ENCODE measurements at regions not wholly inside any gene's neighbourhood (a gene's known extent, or its start where the extent isn't known, plus 50 kb on each side); places are given as distances from the start of the nearest gene placed in this dataset.
"Not testable (repeated sequence)": the region's sequence is repeated elsewhere in the genome, so short reads cannot be mapped to it uniquely, and the experiment has no call there.

DNA sequence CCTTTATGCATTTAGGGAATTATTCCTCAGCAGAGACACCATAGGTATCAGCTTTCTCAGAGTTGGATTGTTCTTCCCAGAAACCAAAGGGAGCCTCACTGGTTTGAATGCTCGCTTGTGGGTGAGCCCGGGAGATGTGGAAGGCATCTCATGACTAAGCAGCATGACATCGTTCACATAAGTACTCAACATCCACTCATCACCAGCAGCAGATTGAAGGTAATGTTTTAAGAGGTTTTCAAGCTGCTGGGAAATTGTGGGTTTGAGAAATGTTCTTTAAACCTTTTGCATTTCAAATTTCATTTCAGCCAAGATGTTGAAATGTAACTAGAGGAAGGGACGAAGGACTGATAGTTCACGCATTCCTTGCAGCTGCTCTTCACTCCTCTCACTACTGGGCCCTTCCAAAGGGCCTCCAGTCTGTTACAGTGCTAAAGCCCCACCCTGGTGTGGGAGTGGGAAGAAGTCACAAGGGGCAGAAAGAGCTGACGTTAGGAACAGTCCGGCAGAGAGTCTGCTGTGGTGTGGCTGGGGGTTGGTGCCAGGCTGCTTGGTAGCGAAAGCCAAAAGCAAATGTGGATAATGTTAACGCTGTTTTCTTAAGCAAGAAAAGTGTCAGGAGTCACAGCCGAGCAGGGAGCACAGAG lies 324.5 kb upstream of the EPHA4 start:
- DNase-seq (ENCODE audit: low read depth, low spot score) = no peak
- in situ Hi-C loops (cut with HindIII; ENCODE audit: low pct_unique_long_range_greater_than_20kb, low sequenced_read_pairs) = no loop called here

DNA sequence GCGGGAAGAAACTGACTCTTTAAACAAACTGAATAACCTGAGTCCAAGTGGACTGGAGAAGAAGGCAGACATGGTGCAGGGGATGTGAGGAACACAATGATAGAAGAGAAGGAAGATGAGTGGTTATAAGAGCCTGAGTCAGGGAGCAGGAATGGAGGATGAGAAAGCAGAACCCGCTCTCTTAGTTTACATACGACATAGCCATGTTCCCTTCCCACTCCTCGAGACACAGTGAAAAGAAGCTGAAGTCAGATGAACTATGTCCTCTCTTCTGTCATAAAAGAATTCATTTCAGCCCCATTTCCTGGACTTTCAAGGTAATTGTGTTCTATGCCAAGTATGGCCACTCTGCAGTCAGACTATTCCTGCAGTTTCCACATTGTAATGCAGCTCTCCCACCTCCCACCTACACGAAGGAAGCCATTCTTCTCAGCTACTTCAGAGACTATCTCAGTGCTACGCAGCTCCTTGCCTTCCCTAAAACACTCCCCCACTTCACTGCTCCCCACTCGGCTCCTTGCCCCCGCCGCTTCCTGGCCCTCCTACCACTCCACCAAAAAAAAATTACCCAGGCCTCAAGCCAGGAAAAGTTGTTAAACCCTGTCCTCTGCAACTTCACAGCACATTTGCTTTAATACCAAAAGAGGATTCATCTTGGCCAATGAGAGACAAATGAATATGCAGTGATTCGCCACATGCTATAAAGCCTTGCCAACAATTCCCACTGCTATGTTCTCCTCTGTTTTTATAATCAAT lies 323.4 kb upstream of the EPHA4 start:
- in situ Hi-C loops (cut with HindIII; ENCODE audit: low pct_unique_long_range_greater_than_20kb, low sequenced_read_pairs) = no loop called here
- DNase-seq (ENCODE audit: low read depth, low spot score) = no peak

DNA sequence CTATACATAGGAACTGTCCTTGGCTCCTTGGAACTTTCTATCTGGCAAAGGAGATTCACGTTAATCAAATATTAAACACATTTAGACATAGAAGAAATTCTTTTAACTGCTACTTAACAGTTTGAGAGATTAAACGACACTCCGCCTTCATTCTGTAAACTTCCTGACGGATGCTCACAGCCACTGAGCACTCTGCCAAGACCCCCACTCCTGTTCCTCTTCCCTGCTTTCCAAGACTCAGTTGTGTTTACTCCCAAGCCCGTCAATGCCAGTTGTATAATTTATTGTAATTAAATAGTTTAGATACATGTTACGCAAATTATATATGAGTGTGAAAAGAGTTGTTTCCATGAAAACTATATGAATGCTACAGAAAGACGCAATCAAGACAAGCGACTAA lies 321.4 kb upstream of the EPHA4 start:
- no peak for DNase-seq (ENCODE audit: low read depth, low spot score)
- in situ Hi-C loops (cut with HindIII; ENCODE audit: low pct_unique_long_range_greater_than_20kb, low sequenced_read_pairs) = no loop called here

GRCh38 chr2:221892006-221892405 lies 319.9 kb upstream of the EPHA4 start:
- in situ Hi-C loops (cut with HindIII; ENCODE audit: low pct_unique_long_range_greater_than_20kb, low sequenced_read_pairs) = not testable (repeated sequence)

DNA sequence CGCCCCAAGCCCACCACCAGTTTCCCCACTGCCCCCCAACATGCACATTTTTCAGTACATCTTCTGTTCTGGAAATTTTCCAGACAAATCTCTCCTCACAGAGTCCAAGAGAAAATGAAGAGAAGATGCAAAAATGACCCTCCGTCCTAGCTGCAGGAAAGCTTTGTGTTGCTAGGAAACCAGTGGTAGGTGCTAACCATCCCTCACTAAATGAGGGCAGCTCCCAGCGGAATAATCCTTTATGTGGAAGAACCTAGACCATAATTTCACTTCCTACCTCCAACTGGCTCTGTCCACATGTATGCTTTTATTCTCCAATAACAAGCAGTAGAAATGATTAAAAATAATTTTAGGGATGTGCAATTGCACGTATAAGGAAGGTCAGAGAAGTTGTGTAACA lies 311.9 kb upstream of the EPHA4 start:
- DNase-seq (ENCODE audit: low read depth, low spot score) = no peak
- in situ Hi-C loops (cut with HindIII; ENCODE audit: low pct_unique_long_range_greater_than_20kb, low sequenced_read_pairs) = no loop called here

More at GRCh38 chr2:221892006-221892405, 319.9 kb upstream of the EPHA4 start:
- DNase-seq (ENCODE audit: low read depth, low spot score) = not testable (repeated sequence)

GRCh38 chr2:221876016-221876415 lies 303.9 kb upstream of the EPHA4 start:
- in situ Hi-C loops (cut with HindIII; ENCODE audit: low pct_unique_long_range_greater_than_20kb, low sequenced_read_pairs) = no loop called here
- DNase-seq (ENCODE audit: low read depth, low spot score) = no peak

DNA sequence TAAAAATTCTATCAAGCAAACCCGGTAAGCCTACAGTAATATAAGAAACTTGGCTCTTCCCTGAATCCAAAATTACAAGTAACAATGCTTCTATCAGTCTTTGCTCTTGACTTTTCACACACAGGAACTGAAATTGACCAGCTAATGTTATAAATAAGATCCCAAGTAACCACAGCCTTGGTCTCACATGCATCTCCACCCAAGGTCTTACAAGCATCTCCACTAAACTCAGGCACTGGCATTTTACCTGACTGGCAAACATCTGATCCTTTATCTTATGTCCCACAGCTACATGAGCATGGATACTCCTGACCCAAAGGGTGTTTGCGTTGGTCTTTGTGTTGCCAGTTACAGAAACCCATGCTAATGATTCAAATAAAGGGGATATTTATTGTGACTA lies 302.3 kb upstream of the EPHA4 start:
- in situ Hi-C loops (cut with HindIII; ENCODE audit: low pct_unique_long_range_greater_than_20kb, low sequenced_read_pairs) = no loop called here
- DNase-seq (ENCODE audit: low read depth, low spot score) = no peak

DNA sequence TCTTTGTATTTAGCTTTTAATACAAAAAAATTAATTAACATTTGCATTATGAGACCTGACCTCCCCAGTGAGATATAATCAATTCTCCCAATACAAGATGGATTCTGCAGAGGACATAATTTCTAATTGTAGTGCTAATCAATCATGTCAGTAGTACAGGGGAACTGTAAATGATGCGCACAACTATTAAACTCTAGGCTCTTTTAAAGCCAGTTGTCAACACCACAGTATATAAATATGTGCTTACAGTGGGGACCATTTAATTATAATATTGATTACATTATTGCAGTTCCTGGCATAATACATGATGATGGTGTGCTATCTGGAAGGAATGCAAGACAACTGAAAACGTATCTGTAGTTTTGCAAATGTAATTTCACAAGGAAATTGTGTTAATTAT lies 285.6 kb upstream of the EPHA4 start:
- in situ Hi-C loops (cut with HindIII; ENCODE audit: low pct_unique_long_range_greater_than_20kb, low sequenced_read_pairs) = no loop called here
- no peak for DNase-seq (ENCODE audit: low read depth, low spot score)

DNA sequence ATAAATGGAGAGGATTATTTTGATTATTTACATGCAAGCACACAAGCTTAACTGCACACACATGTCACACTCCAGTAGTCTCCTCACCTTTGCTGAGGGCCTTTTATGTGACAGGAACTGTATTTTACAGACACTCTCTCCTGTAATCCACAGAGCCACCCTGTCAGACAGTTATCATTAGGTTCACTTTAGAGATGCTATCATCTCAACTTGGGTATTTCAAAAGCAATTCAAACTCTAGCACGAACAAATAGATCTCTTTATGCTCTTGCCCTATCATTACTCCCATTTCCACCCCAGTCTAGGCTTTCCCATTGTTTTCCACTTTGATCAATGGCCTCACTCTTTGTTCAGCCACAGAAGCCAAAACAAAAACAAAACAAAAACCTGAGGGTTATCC lies 281.2 kb upstream of the EPHA4 start:
- no peak for DNase-seq (ENCODE audit: low read depth, low spot score)
- in situ Hi-C loops (cut with HindIII; ENCODE audit: low pct_unique_long_range_greater_than_20kb, low sequenced_read_pairs) = no loop called here

DNA sequence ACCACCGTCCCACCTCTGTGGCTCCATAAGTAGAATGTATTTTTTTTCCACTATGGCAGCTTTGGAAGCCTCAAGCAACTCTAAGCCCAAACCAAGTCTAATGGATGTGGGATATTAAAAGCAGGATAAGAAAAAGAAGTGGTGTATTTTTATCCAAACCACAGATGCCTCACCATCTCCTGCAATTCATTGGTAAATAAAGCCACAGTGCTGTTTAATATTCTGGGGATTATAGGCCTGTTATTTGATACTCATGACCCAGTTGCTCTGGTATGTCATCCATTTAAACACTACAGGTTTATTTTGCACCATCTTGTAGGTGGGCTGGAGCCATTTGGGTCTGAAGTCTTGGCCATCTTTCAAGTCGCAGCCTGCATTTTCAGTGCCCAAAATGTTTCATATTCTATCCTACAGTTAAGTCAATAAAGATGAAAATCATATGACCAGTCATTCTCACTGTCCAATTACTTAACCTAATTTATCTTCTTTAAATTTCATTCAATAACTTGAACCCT lies 279.5 kb upstream of the EPHA4 start:
- DNase-seq (ENCODE audit: low read depth, low spot score) = no peak
- in situ Hi-C loops (cut with HindIII; ENCODE audit: low pct_unique_long_range_greater_than_20kb, low sequenced_read_pairs) = no loop called here

- in situ Hi-C loops (cut with HindIII; ENCODE audit: low pct_unique_long_range_greater_than_20kb, low sequenced_read_pairs) = no loop called here
- DNase-seq (ENCODE audit: low read depth, low spot score) = no peak
These were observed 278.0 kb upstream of the EPHA4 start for GRCh38 chr2:221850076-221850475.

DNA sequence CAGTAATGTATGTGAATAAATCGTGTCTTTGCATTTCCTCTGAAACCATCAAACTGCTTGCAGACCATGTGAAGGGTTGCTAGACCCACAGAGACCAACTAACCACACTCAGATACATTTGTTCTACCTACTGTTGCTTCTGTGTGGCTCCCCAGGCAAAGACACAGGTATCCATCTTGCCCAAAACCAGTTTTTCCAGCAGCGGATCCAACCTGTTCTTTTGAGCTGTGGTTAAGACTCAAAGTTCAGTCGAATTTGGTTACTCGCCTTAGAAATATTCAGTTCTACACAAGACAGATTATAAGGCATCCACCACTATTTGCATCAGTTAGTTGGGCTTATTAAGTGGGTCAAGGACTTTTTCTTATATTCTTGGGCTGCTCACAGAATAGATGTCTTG lies 276.2 kb upstream of the EPHA4 start:
- DNase-seq (ENCODE audit: low read depth, low spot score) = no peak
- in situ Hi-C loops (cut with HindIII; ENCODE audit: low pct_unique_long_range_greater_than_20kb, low sequenced_read_pairs) = no loop called here

DNA sequence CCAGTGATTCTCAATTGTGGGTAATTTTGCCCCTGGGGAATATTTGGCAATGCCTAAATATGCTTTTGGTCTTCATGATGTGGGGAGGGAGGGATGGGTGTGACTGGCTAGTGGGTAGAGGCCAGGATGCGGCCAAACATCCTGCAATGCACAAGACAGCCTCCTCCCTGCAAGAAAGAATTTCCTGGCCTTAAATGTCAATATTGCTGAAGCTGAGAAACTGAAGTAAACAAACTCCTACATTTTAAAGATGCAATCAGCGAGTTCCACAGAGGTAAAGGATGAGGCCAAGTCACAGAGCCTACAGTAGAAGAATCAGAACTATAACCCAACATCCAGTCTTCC lies 272.9 kb upstream of the EPHA4 start:
- no peak for DNase-seq (ENCODE audit: low read depth, low spot score)
- in situ Hi-C loops (cut with HindIII; ENCODE audit: low pct_unique_long_range_greater_than_20kb, low sequenced_read_pairs) = no loop called here

DNA sequence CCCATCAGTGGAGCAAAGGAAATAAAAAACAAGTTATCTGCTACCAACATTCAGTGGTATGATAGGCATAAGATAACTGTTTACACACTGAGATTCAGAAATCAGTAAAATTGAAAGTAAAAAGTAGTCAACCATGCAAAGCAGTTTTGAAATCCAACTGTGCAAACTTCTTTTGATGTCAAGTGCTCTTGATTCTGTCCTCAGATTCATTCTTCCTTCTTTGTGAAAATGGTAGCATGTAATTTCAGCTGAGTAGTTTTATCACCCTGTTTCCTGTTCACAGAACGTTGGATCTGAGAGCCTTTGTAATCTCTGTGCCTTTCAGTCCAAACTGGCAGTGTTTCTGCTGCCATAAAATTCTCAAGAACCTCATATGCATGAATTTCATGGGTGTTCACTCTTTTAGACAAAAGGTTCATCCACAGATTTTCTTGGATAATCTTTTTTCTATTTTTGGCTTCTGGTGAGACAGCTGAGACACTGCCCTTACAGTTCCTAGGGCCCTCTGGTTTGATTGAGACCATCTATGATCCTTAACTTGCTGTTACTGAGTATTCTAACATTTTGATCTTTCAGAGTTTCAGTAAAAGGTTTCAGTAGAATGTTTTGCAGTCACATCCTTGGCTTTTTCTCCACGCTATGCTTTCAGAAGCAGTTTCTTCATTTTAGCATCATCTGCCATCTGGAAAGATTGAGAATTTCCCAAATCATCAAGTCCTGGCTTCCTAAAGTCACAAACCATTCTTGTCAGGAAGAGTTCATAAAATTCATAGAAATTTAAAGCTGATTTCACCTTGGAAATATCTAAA lies 272.3 kb upstream of the EPHA4 start:
- DNase-seq (ENCODE audit: low read depth, low spot score) = no peak
- in situ Hi-C loops (cut with HindIII; ENCODE audit: low pct_unique_long_range_greater_than_20kb, low sequenced_read_pairs) = no loop called here

GRCh38 chr2:221836095-221836494 lies 264.0 kb upstream of the EPHA4 start:
- in situ Hi-C loops (cut with HindIII; ENCODE audit: low pct_unique_long_range_greater_than_20kb, low sequenced_read_pairs) = no loop called here
- no peak for DNase-seq (ENCODE audit: low read depth, low spot score)

DNA sequence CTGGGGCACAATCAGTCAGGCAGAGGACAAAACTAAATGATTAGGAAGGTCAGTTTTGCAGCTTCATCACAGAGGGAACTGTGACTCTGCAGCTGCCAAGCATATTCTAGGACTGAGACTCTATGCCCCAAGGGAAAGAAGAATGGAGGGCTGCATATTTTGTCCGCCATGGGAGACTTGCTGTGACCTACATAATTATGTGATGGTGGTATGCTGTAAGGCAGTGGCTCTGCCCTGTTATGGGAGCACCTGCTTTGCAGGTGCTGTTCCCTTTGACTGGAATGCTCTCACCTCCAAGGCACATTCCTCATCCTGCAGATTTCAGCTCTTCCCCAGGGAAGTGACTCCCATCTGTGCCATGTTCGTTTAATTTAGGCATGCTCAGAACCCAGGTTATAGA lies 261.9 kb upstream of the EPHA4 start:
- DNase-seq (ENCODE audit: low read depth, low spot score) = no peak
- in situ Hi-C loops (cut with HindIII; ENCODE audit: low pct_unique_long_range_greater_than_20kb, low sequenced_read_pairs) = no loop called here

GRCh38 chr2:221831051-221831450 lies 258.9 kb upstream of the EPHA4 start:
- DNase-seq (ENCODE audit: low read depth, low spot score) = no peak
- in situ Hi-C loops (cut with HindIII; ENCODE audit: low pct_unique_long_range_greater_than_20kb, low sequenced_read_pairs) = no loop called here

DNA sequence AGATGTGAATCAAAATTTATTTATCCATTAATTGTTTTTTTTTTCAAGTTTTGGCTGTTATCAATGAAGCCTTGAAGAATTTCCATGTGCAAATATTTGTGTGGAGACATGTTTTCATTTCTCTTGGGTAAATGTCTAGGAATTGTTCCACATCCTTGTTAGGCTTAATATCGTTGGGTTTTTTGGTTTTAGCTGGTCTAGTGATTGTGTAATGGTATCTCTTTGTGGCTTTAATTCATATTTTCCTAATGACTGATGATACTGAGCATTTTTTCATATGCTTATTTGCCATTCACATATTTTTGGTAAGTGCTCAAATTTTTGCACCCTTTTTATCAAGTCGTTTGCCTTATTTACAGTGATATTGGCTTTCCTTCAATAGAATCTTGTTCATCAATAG lies 250.3 kb upstream of the EPHA4 start:
- in situ Hi-C loops (cut with HindIII; ENCODE audit: low pct_unique_long_range_greater_than_20kb, low sequenced_read_pairs) = no loop called here

More for the DNA sequence above, 250.3 kb upstream of the EPHA4 start:
- DNase-seq (ENCODE audit: low read depth, low spot score) = no peak
